CD1c-positive myeloid dendritic cell (primary cell): ENCODE measurements at regions not wholly inside any gene's neighbourhood (a gene's known extent, or its start where the extent isn't known, plus 50 kb on each side); places are given as distances from the start of the nearest gene placed in this dataset.
A peak's percentile ranks its signal among the peaks of the same experiment; 100 is the strongest.
"Not testable (repeated sequence)": the region's sequence is repeated elsewhere in the genome, so short reads cannot be mapped to it uniquely, and the experiment has no call there.

Source experiments
- DNase-seq: peaks from one replicate; pipeline ENCODE4 v3.0.0-alpha.2; 2016; ENCODE audit errors: extremely low spot score

DNA sequence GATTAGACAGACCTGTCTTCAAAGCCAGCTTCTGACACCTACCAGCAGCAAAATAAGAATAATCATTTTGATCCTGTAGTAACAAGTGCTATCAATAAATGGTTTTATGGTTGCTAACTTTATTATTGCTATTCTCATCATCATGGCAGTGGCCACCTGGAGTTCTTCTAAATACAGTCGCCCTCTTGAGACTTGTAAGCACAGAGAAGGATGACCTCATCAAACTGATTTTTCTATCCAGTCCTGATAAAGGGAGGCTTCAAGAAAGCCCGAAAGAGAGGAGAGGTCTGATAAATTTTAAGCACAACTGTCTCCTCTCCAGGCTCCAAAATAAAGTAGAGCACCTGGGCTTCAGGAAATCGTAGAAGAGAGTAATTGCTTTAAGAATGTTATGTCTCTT lies 286.4 kb downstream of the USP46 start:
- no peak for DNase-seq

DNA sequence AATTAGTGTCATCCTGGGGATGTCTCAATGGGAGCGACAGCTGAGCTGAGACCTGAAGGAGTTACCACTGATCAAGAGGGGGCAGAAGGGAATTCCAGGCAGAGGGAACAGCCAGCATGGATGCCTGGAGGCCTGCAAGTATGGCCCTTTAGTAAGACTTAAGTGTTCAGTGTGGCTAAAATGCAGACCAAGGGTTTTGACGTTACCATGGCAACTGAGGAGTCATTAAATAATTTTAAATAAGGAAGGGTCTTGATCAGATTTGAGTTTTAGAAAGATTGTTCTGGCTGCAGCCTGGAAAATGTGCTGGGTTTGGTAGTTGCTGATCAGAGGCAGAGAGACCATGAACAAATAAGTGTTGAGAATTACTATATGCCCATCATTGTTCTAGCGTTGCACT lies 285.5 kb downstream of the USP46 start:
- DNase-seq, result no peak

DNA sequence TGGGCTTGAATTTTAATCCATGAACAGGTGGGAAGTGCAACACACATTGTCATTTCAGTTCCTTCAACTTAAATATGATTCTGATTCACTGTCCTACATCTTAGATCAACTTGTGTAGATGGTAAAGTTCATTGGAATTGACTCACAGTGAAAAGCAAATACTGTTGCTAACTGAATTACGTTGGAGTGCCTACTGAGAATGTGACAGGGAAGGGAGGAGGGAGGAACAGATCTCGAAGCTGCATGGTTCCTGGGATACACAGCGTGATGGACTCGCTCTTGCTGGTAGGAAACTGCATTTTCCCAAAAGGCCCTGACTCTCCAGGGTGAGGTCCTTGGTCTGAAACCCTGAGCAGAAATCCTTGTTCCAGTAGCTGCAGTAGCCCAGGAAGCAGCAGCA lies 284.2 kb downstream of the USP46 start:
- no peak for DNase-seq

- DNase-seq, result peak; percentile 19
Observed at GRCh38 chr4:52376132-52376704, 282.9 kb downstream of the USP46 start.

DNA sequence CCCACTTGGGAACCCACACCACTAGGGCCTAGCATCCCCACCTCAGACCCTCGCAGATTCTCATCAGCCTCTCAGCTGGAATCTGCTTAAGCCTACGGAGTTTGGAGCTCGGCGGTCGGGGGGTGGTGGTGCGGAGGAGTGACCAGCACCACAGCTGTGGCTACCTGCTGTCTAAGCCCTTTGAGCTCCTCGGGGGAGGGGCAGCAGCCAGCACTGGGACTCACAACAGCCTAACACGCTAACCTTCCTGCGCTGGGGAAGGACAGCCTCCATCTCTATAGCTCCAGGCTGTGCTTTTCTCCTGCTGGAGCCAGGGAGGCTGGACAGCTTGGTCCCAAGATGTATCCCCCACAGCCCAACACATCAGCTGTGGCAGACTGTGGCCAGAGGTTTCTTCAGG lies 281.5 kb downstream of the USP46 start:
- DNase-seq, result no peak

DNA sequence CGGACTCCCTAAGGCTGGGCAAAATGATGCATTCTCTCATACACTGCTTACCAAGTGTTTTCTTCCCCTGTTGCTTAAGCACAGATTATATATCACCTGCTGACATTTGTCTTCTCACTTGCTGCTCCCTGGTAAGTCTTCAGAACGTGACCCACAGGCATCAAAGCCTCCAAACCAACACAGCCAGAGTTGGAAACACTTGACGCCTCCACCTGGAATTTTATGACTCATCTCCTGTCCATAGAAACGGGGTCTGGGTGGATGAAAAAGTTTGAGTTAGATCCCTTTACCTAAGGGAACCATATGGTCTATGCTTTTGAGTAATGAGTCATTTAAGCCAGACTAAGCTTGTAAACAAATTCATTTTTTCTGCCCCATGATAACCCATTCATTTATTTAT lies 251.6 kb downstream of the USP46 start:
- DNase-seq, result no peak

DNA sequence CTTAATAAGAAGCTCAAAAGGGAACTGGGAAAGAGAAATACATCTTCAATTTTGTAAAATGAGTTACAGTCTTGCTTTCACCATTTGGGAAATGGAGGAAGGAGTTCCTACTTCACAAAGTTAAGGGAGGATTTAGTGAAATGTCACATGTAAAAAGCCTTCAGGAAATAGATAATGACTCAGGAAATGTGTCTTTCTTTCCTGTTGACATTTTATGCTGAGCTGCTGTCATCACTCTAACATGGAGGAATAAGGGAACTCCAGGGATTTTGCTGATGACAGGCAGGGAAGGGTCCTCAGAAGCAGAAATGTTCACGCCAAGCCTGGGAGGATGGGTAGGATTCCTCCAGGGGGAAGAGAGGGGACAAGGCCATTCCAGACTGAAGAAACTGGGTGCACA lies 251.1 kb downstream of the USP46 start:
- no peak for DNase-seq

DNA sequence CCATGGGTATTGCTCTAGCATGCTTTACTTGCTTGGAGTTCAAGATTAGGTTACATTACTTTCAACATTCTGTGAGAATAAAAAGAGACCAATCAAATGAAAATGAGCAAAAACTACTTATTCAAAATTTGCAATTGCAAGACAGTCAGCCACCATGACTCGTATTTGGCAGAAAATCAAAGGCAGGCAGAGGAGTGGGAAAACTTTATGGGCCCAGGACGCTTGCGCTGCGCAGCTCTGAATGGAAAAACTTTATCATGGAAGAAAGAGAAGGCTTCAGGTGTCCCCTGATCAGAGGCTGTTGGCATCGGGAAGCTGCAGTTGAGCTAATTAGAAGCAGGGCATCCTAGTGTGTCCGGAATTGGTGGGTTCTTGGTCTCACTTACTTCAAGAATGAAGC lies 250.6 kb downstream of the USP46 start:
- no peak for DNase-seq

DNA sequence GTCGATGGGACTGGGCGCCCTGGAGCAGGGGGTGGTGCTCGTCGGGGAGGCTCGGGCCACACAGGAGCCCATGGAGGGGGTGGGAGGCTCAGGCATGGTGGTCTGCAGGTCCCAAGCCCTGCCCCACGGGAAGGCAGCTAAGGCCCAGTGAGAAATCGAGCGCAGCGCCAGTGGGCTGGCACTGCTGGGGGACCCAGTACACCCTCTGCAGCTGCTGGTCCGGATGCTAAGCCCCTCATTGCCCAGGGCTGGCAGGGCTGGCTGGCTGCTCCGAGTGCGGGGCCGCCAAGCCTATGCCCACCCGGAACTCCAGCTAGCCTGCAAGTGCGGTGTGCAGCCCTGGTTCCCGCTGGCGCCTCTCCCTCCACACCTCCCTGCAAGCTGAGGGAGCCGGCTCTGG lies 249.3 kb downstream of the USP46 start:
- DNase-seq, result not testable (repeated sequence)

- no peak for DNase-seq
Observed at GRCh38 chr4:52410971-52411370, 248.1 kb downstream of the USP46 start.

- no peak for DNase-seq
Observed at GRCh38 chr4:52420330-52420729, 238.8 kb downstream of the USP46 start.

DNA sequence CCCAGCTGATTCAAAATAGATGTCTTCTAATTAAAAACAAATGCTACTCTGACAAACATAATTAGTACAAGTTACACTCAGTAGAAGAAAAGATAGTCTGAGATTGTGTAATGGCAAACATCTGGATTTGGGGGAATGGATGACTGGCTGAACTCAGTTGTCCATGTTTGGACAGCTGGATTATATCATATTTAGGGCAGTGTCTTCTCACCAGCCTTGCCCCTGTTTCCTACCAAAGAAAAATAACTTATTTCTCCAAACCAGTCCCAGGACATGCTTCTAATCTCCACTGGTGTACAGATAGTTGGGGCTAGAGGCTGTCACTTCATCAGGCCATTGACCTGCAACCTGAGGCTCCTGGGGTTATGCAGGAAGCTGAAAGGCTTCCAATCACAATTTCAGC lies 237.3 kb downstream of the USP46 start:
- no peak for DNase-seq

DNA sequence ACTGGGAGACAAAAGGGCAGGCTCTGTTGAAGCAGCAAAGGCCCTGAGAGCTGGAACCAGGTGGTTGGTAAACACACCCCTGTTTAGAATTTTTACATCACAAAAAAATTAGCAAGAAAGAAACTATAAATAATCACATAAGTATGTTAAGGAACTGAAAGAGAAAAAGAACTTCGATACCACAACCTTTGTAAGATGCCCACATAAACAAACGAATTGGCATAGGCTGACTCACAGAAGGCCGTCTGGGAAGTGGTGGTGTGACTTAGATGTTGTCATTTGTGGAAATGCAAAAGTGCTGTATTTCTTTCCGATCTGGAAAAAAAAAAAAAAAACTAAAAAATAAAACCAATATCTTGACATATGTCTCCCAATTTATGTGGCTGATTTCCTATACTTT lies 235.1 kb downstream of the USP46 start:
- no peak for DNase-seq

DNA sequence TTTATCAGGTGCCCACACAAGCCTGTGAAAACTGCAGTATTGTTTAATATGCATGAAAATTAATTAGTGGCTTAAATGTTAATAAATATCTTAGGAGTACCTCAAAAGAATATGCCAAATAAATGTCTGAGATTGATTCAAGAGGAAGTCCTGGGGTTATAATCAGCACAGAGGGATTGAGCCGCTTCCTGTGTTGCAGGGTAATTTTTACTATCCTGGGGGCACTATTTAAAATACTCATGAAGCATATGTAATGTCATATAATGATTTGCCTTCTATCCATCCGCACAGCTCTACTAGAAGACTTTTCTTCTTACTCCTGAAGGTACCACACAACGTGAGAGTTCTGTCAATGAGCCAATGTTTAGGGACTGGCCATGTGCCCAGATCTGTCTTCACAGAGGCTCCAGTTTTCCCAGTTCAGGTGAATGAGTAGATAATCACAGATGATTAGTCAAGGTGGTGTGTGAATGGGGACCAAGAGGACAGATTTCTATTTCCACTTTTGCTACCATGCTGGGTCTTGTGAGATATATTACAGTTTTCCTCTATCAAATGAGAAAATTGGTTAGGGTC lies 233.3 kb downstream of the USP46 start:
- no peak for DNase-seq

DNA sequence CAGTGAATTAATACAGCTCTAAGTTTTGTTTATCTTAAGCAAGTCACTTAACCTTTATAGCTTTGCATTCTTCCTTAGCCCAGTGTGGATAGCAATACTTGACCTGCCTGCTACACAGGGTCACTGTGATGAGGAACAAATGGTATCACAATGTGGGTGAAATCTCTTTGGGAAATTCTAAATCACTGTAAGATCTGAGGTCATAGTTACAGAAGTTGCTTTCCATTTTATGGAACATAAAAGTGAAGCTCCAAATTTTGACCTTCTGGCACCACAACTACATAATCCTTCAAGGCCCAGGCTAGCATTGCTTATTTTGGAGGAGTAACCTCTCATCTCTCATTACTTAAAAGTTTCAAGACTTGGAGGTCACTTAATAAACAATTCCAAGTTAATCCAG lies 227.7 kb downstream of the USP46 start:
- no peak for DNase-seq

GRCh38 chr4:52431869-52432268 lies 227.2 kb downstream of the USP46 start:
- no peak for DNase-seq

GRCh38 chr4:52442524-52442923 lies 216.6 kb downstream of the USP46 start:
- DNase-seq, result not testable (repeated sequence)

DNA sequence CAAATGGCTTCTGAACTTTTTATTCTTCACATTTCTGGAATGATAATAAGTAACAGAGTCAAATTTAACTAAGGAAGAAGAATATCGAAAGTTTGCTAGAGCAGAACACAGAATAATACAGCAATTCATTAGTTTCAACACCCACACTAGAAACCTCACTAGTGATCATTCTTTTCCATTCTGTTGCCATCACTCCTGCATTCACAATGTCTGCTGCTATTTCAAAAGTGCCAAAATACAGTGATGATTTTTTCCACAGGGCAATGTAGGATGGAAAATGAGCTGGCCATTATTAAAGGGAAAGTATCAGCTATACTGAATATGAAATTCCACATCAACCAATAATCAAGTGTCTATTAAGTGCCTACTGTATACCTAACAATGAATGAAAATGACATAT lies 186.7 kb downstream of the USP46 start:
- no peak for DNase-seq

- DNase-seq, result no peak
Observed at GRCh38 chr4:52477191-52477780, 181.8 kb downstream of the USP46 start.

GRCh38 chr4:52483186-52483890 lies 175.8 kb downstream of the USP46 start:
- DNase-seq, result no peak

GRCh38 chr4:52507774-52508173 lies 151.3 kb downstream of the USP46 start:
- no peak for DNase-seq

DNA sequence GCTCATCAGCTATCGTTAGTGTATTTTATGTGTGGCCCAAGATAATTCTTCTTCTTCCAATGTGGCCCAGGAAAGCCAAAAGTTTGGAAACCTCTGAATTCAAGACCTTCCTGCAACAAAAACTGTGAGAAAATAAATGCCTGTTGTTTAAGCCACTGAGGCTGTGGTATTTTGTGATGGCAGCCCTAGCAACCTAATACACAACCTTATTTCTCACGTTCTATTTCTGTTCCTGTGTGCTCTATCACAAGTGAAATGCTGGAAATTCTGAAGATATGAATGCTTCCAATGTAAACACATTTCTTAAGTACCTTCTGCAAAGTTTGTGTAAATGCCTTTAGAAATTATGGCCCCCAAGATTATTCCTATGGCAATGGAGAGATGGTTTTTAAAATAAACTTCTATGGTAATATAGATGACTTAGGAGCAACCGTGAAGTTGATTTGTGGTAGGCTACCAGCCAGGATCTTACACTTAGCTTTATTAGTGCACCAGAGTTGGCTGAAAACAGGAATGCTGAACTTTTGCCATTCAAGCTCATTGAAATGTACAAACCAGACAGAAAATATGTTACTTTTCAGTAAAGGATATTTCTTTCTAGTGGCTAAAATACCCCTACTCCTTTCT lies 148.0 kb downstream of the USP46 start:
- DNase-seq, result no peak

- no peak for DNase-seq
Observed at GRCh38 chr4:52511825-52512224, 147.3 kb downstream of the USP46 start.
